ENCODE measurements at regions not wholly inside any gene's neighbourhood (a gene's known extent, or its start where the extent isn't known, plus 50 kb on each side); places are given as distances from the start of the nearest gene placed in this dataset.

- Histone ChIP-seq H3K9me3 (ENCODE audit: low read length) (no peaks in the 10 kb centered on the region), H2AFZ (ENCODE audit: low read depth, low read length) (no peak overlapping the region), H3K4me3 (ENCODE audit: low read length) (no peak overlapping the region), H3K36me3 (ENCODE audit: insufficient read depth, low read length) (no peaks in the 10 kb centered on the region), H3K4me1 (ENCODE audit: insufficient read depth, low read length) (no peaks in the 10 kb centered on the region), H3K27me3 (ENCODE audit: insufficient read depth, low read length) (no peaks in the 10 kb centered on the region)
Observed at GRCh38 chr3:163809540-163809993, 1268.7 kb downstream of the SI start.

- H3K4me3 ChIP-seq (ENCODE audit: low read length) = no peak overlapping the region
- no peak overlapping the region for H2AFZ ChIP-seq (ENCODE audit: low read depth, low read length)
- no peaks in the 10 kb centered on the region for H3K9me3 ChIP-seq (ENCODE audit: low read length)
- no peaks in the 10 kb centered on the region for H3K4me1 ChIP-seq (ENCODE audit: insufficient read depth, low read length)
- H3K27me3 ChIP-seq (ENCODE audit: insufficient read depth, low read length) = no peaks in the 10 kb centered on the region
- no peaks in the 10 kb centered on the region for H3K36me3 ChIP-seq (ENCODE audit: insufficient read depth, low read length)
Observed at GRCh38 chr3:163786416-163786815, 1291.9 kb downstream of the SI start.

- Histone ChIP-seq H3K9me3 (ENCODE audit: low read length) (no peaks in the 10 kb centered on the region), H3K27me3 (ENCODE audit: insufficient read depth, low read length) (no peaks in the 10 kb centered on the region), H3K4me1 (ENCODE audit: insufficient read depth, low read length) (no peaks in the 10 kb centered on the region), H2AFZ (ENCODE audit: low read depth, low read length) (no peak overlapping the region), H3K36me3 (ENCODE audit: insufficient read depth, low read length) (no peaks in the 10 kb centered on the region), H3K4me3 (ENCODE audit: low read length) (no peak overlapping the region)
Observed at GRCh38 chr3:163785693-163786092, 1292.6 kb downstream of the SI start.

- Histone ChIP-seq H3K27me3 (ENCODE audit: insufficient read depth, low read length) (no peaks in the 10 kb centered on the region), H3K4me3 (ENCODE audit: low read length) (no peak overlapping the region)
Observed at GRCh38 chr3:163779396-163780344, 1298.6 kb downstream of the SI start.

GRCh38 chr3:163776743-163777142 lies 1301.6 kb downstream of the SI start:
- Histone ChIP-seq H3K27me3 (ENCODE audit: insufficient read depth, low read length) (no peaks in the 10 kb centered on the region), H3K36me3 (ENCODE audit: insufficient read depth, low read length) (no peaks in the 10 kb centered on the region), H3K9me3 (ENCODE audit: low read length) (no peaks in the 10 kb centered on the region), H2AFZ (ENCODE audit: low read depth, low read length) (no peak overlapping the region), H3K4me3 (ENCODE audit: low read length) (no peak overlapping the region), H3K4me1 (ENCODE audit: insufficient read depth, low read length) (peaks cover 4% of the 10 kb centered on the region)

More at GRCh38 chr3:163779396-163780344, 1298.6 kb downstream of the SI start:
- H2AFZ ChIP-seq (ENCODE audit: low read depth, low read length) = no peak overlapping the region
- H3K9me3 ChIP-seq (ENCODE audit: low read length) = no peaks in the 10 kb centered on the region
- H3K4me1 ChIP-seq (ENCODE audit: insufficient read depth, low read length) = peaks cover 4% of the 10 kb centered on the region
- H3K36me3 ChIP-seq (ENCODE audit: insufficient read depth, low read length) = no peaks in the 10 kb centered on the region

- Histone ChIP-seq H3K36me3 (ENCODE audit: insufficient read depth, low read length) (no peaks in the 10 kb centered on the region), H3K4me1 (ENCODE audit: insufficient read depth, low read length) (peaks cover 4% of the 10 kb centered on the region), H2AFZ (ENCODE audit: low read depth, low read length) (no peak overlapping the region), H3K4me3 (ENCODE audit: low read length) (no peak overlapping the region), H3K27me3 (ENCODE audit: insufficient read depth, low read length) (no peaks in the 10 kb centered on the region), H3K9me3 (ENCODE audit: low read length) (no peaks in the 10 kb centered on the region)
Observed at GRCh38 chr3:163773136-163773535, 1305.2 kb downstream of the SI start.

GRCh38 chr3:163768048-163768447 lies 1310.2 kb downstream of the SI start:
- Histone ChIP-seq H3K9me3 (ENCODE audit: low read length) (no peaks in the 10 kb centered on the region), H3K27me3 (ENCODE audit: insufficient read depth, low read length) (no peaks in the 10 kb centered on the region), H3K36me3 (ENCODE audit: insufficient read depth, low read length) (no peaks in the 10 kb centered on the region), H3K4me3 (ENCODE audit: low read length) (no peak overlapping the region), H3K4me1 (ENCODE audit: insufficient read depth, low read length) (no peaks in the 10 kb centered on the region), H2AFZ (ENCODE audit: low read depth, low read length) (no peak overlapping the region)

- H3K36me3 ChIP-seq (ENCODE audit: insufficient read depth, low read length) = no peaks in the 10 kb centered on the region
- H3K9me3 ChIP-seq (ENCODE audit: low read length) = no peaks in the 10 kb centered on the region
- no peak overlapping the region for H3K4me3 ChIP-seq (ENCODE audit: low read length)
- no peak overlapping the region for H2AFZ ChIP-seq (ENCODE audit: low read depth, low read length)
- H3K27me3 ChIP-seq (ENCODE audit: insufficient read depth, low read length) = no peaks in the 10 kb centered on the region
- H3K4me1 ChIP-seq (ENCODE audit: insufficient read depth, low read length) = no peaks in the 10 kb centered on the region
Observed at GRCh38 chr3:163766112-163766511, 1312.2 kb downstream of the SI start.

- Histone ChIP-seq H3K27me3 (ENCODE audit: insufficient read depth, low read length) (no peaks in the 10 kb centered on the region), H2AFZ (ENCODE audit: low read depth, low read length) (peak overlapping the region; percentile 30), H3K9me3 (ENCODE audit: low read length) (no peaks in the 10 kb centered on the region), H3K36me3 (ENCODE audit: insufficient read depth, low read length) (no peaks in the 10 kb centered on the region), H3K4me3 (ENCODE audit: low read length) (no peak overlapping the region), H3K4me1 (ENCODE audit: insufficient read depth, low read length) (peaks cover 11% of the 10 kb centered on the region)
Observed at GRCh38 chr3:163753033-163753432, 1325.3 kb downstream of the SI start.

GRCh38 chr3:163745204-163745603 lies 1333.1 kb downstream of the SI start:
- peaks cover 5% of the 10 kb centered on the region for H3K4me1 ChIP-seq (ENCODE audit: insufficient read depth, low read length)
- peaks cover 2% of the 10 kb centered on the region for H3K9me3 ChIP-seq (ENCODE audit: low read length)
- H2AFZ ChIP-seq (ENCODE audit: low read depth, low read length) = no peak overlapping the region

GRCh38 chr3:163735394-163735793 lies 1342.9 kb downstream of the SI start:
- Histone ChIP-seq H3K36me3 (ENCODE audit: insufficient read depth, low read length) (no peaks in the 10 kb centered on the region), H3K9me3 (ENCODE audit: low read length) (no peaks in the 10 kb centered on the region), H3K4me3 (ENCODE audit: low read length) (no peak overlapping the region), H2AFZ (ENCODE audit: low read depth, low read length) (no peak overlapping the region), H3K4me1 (ENCODE audit: insufficient read depth, low read length) (no peaks in the 10 kb centered on the region), H3K27me3 (ENCODE audit: insufficient read depth, low read length) (no peaks in the 10 kb centered on the region)

More at GRCh38 chr3:163745204-163745603, 1333.1 kb downstream of the SI start:
- Histone ChIP-seq H3K36me3 (ENCODE audit: insufficient read depth, low read length) (no peaks in the 10 kb centered on the region), H3K4me3 (ENCODE audit: low read length) (no peak overlapping the region), H3K27me3 (ENCODE audit: insufficient read depth, low read length) (no peaks in the 10 kb centered on the region)

GRCh38 chr3:163730684-163731083 lies 1347.6 kb downstream of the SI start:
- Histone ChIP-seq H3K36me3 (ENCODE audit: insufficient read depth, low read length) (no peaks in the 10 kb centered on the region), H2AFZ (ENCODE audit: low read depth, low read length) (no peak overlapping the region), H3K4me3 (ENCODE audit: low read length) (no peak overlapping the region), H3K27me3 (ENCODE audit: insufficient read depth, low read length) (no peaks in the 10 kb centered on the region), H3K9me3 (ENCODE audit: low read length) (no peaks in the 10 kb centered on the region), H3K4me1 (ENCODE audit: insufficient read depth, low read length) (no peaks in the 10 kb centered on the region)

GRCh38 chr3:163726125-163726524 lies 1352.2 kb downstream of the SI start:
- H3K4me1 ChIP-seq (ENCODE audit: insufficient read depth, low read length) = no peaks in the 10 kb centered on the region
- no peak overlapping the region for H2AFZ ChIP-seq (ENCODE audit: low read depth, low read length)
- H3K36me3 ChIP-seq (ENCODE audit: insufficient read depth, low read length) = no peaks in the 10 kb centered on the region
- peaks cover 3% of the 10 kb centered on the region for H3K9me3 ChIP-seq (ENCODE audit: low read length)
- no peaks in the 10 kb centered on the region for H3K27me3 ChIP-seq (ENCODE audit: insufficient read depth, low read length)
- no peak overlapping the region for H3K4me3 ChIP-seq (ENCODE audit: low read length)
